ENCODE measurements at regions not wholly inside any gene's neighbourhood (a gene's known extent, or its start where the extent isn't known, plus 50 kb on each side); places are given as distances from the start of the nearest gene placed in this dataset.

- DNase-seq (ENCODE audit: low read depth in 4 of 4, low spot score in 3 of 4), result no peak
Measured at GRCh38 chr18:41162781-41163180, 792.3 kb upstream of the PIK3C3 start.

- no peak for DNase-seq (ENCODE audit: low read depth in 4 of 4, low spot score in 3 of 4)
Measured at GRCh38 chr18:41162191-41162590, 792.8 kb upstream of the PIK3C3 start.

GRCh38 chr18:41155910-41156851 lies 798.9 kb upstream of the PIK3C3 start:
- no peak for DNase-seq (ENCODE audit: low read depth in 4 of 4, low spot score in 3 of 4)

GRCh38 chr18:41155025-41155424 lies 800.0 kb upstream of the PIK3C3 start:
- no peak for DNase-seq (ENCODE audit: low read depth in 4 of 4, low spot score in 3 of 4)

GRCh38 chr18:41153871-41154270 lies 801.2 kb upstream of the PIK3C3 start:
- no peak for DNase-seq (ENCODE audit: low read depth in 4 of 4, low spot score in 3 of 4)

- DNase-seq (ENCODE audit: low read depth in 4 of 4, low spot score in 3 of 4), result peak in 1 of 4 donors; percentile 11
Measured at GRCh38 chr18:41150316-41150715, 804.7 kb upstream of the PIK3C3 start.

GRCh38 chr18:41146301-41146700 lies 808.7 kb upstream of the PIK3C3 start:
- no peak for DNase-seq (ENCODE audit: low read depth in 4 of 4, low spot score in 3 of 4)

GRCh38 chr18:41145516-41145915 lies 809.5 kb upstream of the PIK3C3 start:
- DNase-seq (ENCODE audit: low read depth in 4 of 4, low spot score in 3 of 4), result no peak

GRCh38 chr18:41144441-41144840 lies 810.6 kb upstream of the PIK3C3 start:
- DNase-seq (ENCODE audit: low read depth in 4 of 4, low spot score in 3 of 4), result no peak

- no peak for DNase-seq (ENCODE audit: low read depth in 4 of 4, low spot score in 3 of 4)
Measured at GRCh38 chr18:41140506-41140905, 814.5 kb upstream of the PIK3C3 start.

- no peak for DNase-seq (ENCODE audit: low read depth in 4 of 4, low spot score in 3 of 4)
Measured at GRCh38 chr18:41135146-41135545, 819.9 kb upstream of the PIK3C3 start.

- no peak for DNase-seq (ENCODE audit: low read depth in 4 of 4, low spot score in 3 of 4)
Measured at GRCh38 chr18:41134426-41134825, 820.6 kb upstream of the PIK3C3 start.

- DNase-seq (ENCODE audit: low read depth in 4 of 4, low spot score in 3 of 4), result no peak
Measured at GRCh38 chr18:41131050-41131449, 824.0 kb upstream of the PIK3C3 start.

GRCh38 chr18:41128545-41128944 lies 826.5 kb upstream of the PIK3C3 start:
- DNase-seq (ENCODE audit: low read depth in 4 of 4, low spot score in 3 of 4), result no peak

GRCh38 chr18:41128126-41128525 lies 826.9 kb upstream of the PIK3C3 start:
- no peak for DNase-seq (ENCODE audit: low read depth in 4 of 4, low spot score in 3 of 4)

- DNase-seq (ENCODE audit: low read depth in 4 of 4, low spot score in 3 of 4), result no peak
Measured at GRCh38 chr18:41126541-41127235, 828.3 kb upstream of the PIK3C3 start.

- no peak for DNase-seq (ENCODE audit: low read depth in 4 of 4, low spot score in 3 of 4)
Measured at GRCh38 chr18:41121116-41121826, 833.8 kb upstream of the PIK3C3 start.

GRCh38 chr18:41119031-41119430 lies 836.0 kb upstream of the PIK3C3 start:
- no peak for DNase-seq (ENCODE audit: low read depth in 4 of 4, low spot score in 3 of 4)

- DNase-seq (ENCODE audit: low read depth in 4 of 4, low spot score in 3 of 4), result no peak
Measured at GRCh38 chr18:41113885-41114482, 841.0 kb upstream of the PIK3C3 start.

GRCh38 chr18:41099451-41099850 lies 855.6 kb upstream of the PIK3C3 start:
- no peak for DNase-seq (ENCODE audit: low read depth in 4 of 4, low spot score in 3 of 4)

GRCh38 chr18:41096504-41096903 lies 858.5 kb upstream of the PIK3C3 start:
- DNase-seq (ENCODE audit: low read depth in 4 of 4, low spot score in 3 of 4), result peak in 2 of 4 donors; percentile 16 to 29
